WTC11 (cell line): ENCODE measurements at regions not wholly inside any gene's neighbourhood (a gene's known extent, or its start where the extent isn't known, plus 50 kb on each side); places are given as distances from the start of the nearest gene placed in this dataset.

Experiments used
- ATAC-seq: fragments of 200-7000 bp; cut with Tn5 transposase; 2 replicates; pipeline ENCODE4 v1.10.0; 2021; ENCODE audit warnings: mild to moderate bottlenecking, moderate library complexity
- CTCF ChIA-PET: fragments of 300-600 bp; sonication (Branson Sonifier 250); formaldehyde crosslinking; loops from one replicate; lab custom pipeline; 2021; ENCODE audit warnings: antibody characterized with exemption; lab: Charles Lee
- POLR2A ChIA-PET: fragments of 350-600 bp; sonication (Branson Sonifier 250); formaldehyde crosslinking; loops from one replicate; lab custom pipeline; 2021; ENCODE audit warnings: antibody characterized with exemption; lab: Charles Lee
- DNase-seq: peaks from one replicate; pipeline ENCODE4 v3.0.0; 2021; ENCODE audit warnings: low spot score
- H3K27ac Mint-ChIP-seq: 2 replicates; pipeline ENCODE4 v1.8.0; 2021; ENCODE audit warnings: mixed read lengths
- H3K27me3 Mint-ChIP-seq: 2 replicates; pipeline ENCODE4 v1.8.0; 2021; ENCODE audit warnings: low read depth, mild to moderate bottlenecking, moderate library complexity, mixed read lengths
- H3K36me3 Mint-ChIP-seq: 2 replicates; pipeline ENCODE4 v1.8.0; 2021; ENCODE audit warnings: mixed read lengths
- H3K4me1 Mint-ChIP-seq: 2 replicates; pipeline ENCODE4 v1.8.0; 2022; ENCODE audit warnings: mixed read lengths
- H3K4me3 Mint-ChIP-seq: 2 replicates; pipeline ENCODE4 v1.8.0; 2021; ENCODE audit warnings: mild to moderate bottlenecking, moderate library complexity, mixed read lengths
- H3K9me3 Mint-ChIP-seq: 2 replicates; pipeline ENCODE4 v1.8.0; 2021; ENCODE audit warnings: mixed read lengths
- ATF1 ChIP-seq: sonication (generic); formaldehyde crosslinking; IDR thresholded peaks from 2 replicates; pipeline ENCODE4 v1.8.1; 2023; ENCODE audit warnings: mild to moderate bottlenecking, moderate library complexity, missing genetic modification reagents
- IRF2 ChIP-seq: sonication (generic); formaldehyde crosslinking; IDR thresholded peaks from 2 replicates; pipeline ENCODE4 v1.8.0; 2022; ENCODE audit warnings: low read depth, missing genetic modification reagents, borderline replicate concordance
- NFYB ChIP-seq: sonication (generic); formaldehyde crosslinking; conservative IDR thresholded peaks from 2 replicates; pipeline ENCODE4 v1.8.0; 2022; ENCODE audit warnings: low read depth, missing genetic modification reagents
- OVOL2 ChIP-seq: fragments of 250-450 bp; sonication (Bioruptor Pico); IDR thresholded peaks from 2 replicates; pipeline ENCODE4 v1.9.0; 2021; ENCODE audit warnings: mild to moderate bottlenecking, borderline replicate concordance
- SMAD3 ChIP-seq: sonication (generic); formaldehyde crosslinking; IDR thresholded peaks from 2 replicates; pipeline ENCODE4 v1.8.0; 2022; ENCODE audit warnings: missing genetic modification reagents, mild to moderate bottlenecking, borderline replicate concordance
- SMAD4 ChIP-seq: sonication (generic); formaldehyde crosslinking; IDR thresholded peaks from 2 replicates; pipeline ENCODE4 v1.8.0; 2022; ENCODE audit warnings: mild to moderate bottlenecking, missing genetic modification reagents
- SP1 ChIP-seq: sonication (generic); formaldehyde crosslinking; conservative IDR thresholded peaks from 2 replicates; pipeline ENCODE4 v1.8.1; 2022; ENCODE audit warnings: missing genetic modification reagents
- TEAD1 ChIP-seq: sonication (generic); formaldehyde crosslinking; IDR thresholded peaks from 2 replicates; pipeline ENCODE4 v1.8.0; 2022; ENCODE audit warnings: mild to moderate bottlenecking, missing genetic modification reagents
- ZBTB21 ChIP-seq: sonication (generic); formaldehyde crosslinking; IDR thresholded peaks from 2 replicates; pipeline ENCODE4 v1.8.1; 2023; ENCODE audit warnings: mild to moderate bottlenecking, missing genetic modification reagents, borderline replicate concordance
- ZNF263 ChIP-seq: sonication (generic); formaldehyde crosslinking; IDR thresholded peaks from 2 replicates; pipeline ENCODE4 v1.8.1; 2022; ENCODE audit warnings: low read depth, mild to moderate bottlenecking, moderate library complexity, missing genetic modification reagents
- ZNF671 ChIP-seq: fragments of 250-450 bp; sonication (Bioruptor Pico); IDR thresholded peaks from 2 replicates; pipeline ENCODE4 v1.8.0; 2021; ENCODE audit warnings: mild to moderate bottlenecking
- TF ChIP-seq, protein P1 (sequence below): sonication (generic); formaldehyde crosslinking; IDR thresholded peaks from 2 replicates; pipeline ENCODE4 v1.8.0; 2023; ENCODE audit warnings: missing genetic modification reagents, mild to moderate bottlenecking, borderline replicate concordance
- TF ChIP-seq, protein P2 (sequence below): fragments of 250-450 bp; sonication (Bioruptor Pico); conservative IDR thresholded peaks from 2 replicates; pipeline ENCODE4 v1.9.0; 2021; ENCODE audit warnings: mild to moderate bottlenecking
- TF ChIP-seq, protein P3 (sequence below): sonication (generic); formaldehyde crosslinking; IDR thresholded peaks from 2 replicates; pipeline ENCODE4 v1.8.1; 2022; ENCODE audit warnings: missing genetic modification reagents, borderline replicate concordance
- TF ChIP-seq, protein P4 (sequence below): sonication (generic); formaldehyde crosslinking; IDR thresholded peaks from 2 replicates; pipeline ENCODE4 v1.8.1; 2022; ENCODE audit warnings: low read depth, missing genetic modification reagents, borderline replicate concordance
- TF ChIP-seq, protein P5 (sequence below): sonication (generic); formaldehyde crosslinking; conservative IDR thresholded peaks from 2 replicates; pipeline ENCODE4 v1.8.1; 2023; ENCODE audit warnings: mild to moderate bottlenecking, low read depth, missing genetic modification reagents, moderate library complexity
- TF ChIP-seq, protein P6 (sequence below): sonication (generic); formaldehyde crosslinking; IDR thresholded peaks from 2 replicates; pipeline ENCODE4 v1.8.1; 2023; ENCODE audit warnings: mild to moderate bottlenecking, missing genetic modification reagents, moderate library complexity

DNA sequence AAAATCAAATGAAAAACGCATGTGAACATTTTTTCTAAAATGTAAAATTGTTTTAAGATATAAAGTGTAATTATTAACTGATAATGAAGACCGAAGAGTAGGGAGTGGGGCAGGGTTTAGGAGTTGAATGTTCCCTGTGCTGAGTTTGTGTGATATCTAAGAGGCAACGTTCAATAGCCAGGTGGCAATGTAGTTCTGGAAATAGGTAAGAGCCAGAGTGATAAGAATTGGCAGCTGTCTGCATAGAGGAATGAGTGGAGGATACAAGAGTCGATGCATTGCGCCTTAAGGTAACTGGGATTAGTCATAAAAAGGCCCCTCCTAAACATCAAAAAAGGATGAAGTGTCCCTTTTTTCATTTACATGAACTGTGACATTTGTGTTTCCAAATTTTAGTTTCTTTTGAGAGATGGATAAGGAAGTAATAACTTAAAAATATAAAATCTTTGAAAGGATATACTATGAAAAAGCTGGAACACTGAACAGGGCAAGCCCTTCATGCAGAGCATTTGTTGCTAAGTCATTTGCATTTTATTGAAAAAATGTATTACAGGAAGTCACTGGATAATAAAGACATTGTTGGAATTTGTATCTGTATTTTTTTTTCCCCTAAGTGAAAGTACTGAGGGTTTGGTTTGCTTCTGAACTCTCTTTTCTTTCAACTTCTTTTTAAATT is 659.3 kb downstream of the ACTL7B start (continued):
- TF ChIP-seq, protein P1, sequence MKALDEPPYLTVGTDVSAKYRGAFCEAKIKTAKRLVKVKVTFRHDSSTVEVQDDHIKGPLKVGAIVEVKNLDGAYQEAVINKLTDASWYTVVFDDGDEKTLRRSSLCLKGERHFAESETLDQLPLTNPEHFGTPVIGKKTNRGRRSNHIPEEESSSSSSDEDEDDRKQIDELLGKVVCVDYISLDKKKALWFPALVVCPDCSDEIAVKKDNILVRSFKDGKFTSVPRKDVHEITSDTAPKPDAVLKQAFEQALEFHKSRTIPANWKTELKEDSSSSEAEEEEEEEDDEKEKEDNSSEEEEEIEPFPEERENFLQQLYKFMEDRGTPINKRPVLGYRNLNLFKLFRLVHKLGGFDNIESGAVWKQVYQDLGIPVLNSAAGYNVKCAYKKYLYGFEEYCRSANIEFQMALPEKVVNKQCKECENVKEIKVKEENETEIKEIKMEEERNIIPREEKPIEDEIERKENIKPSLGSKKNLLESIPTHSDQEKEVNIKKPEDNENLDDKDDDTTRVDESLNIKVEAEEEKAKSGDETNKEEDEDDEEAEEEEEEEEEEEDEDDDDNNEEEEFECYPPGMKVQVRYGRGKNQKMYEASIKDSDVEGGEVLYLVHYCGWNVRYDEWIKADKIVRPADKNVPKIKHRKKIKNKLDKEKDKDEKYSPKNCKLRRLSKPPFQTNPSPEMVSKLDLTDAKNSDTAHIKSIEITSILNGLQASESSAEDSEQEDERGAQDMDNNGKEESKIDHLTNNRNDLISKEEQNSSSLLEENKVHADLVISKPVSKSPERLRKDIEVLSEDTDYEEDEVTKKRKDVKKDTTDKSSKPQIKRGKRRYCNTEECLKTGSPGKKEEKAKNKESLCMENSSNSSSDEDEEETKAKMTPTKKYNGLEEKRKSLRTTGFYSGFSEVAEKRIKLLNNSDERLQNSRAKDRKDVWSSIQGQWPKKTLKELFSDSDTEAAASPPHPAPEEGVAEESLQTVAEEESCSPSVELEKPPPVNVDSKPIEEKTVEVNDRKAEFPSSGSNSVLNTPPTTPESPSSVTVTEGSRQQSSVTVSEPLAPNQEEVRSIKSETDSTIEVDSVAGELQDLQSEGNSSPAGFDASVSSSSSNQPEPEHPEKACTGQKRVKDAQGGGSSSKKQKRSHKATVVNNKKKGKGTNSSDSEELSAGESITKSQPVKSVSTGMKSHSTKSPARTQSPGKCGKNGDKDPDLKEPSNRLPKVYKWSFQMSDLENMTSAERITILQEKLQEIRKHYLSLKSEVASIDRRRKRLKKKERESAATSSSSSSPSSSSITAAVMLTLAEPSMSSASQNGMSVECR (CRISPR knock-in tag) = no peak
- TF ChIP-seq SMAD3 = no peak
- no peak for TF ChIP-seq ZNF671
- TF ChIP-seq SP1 = no peak
- TF ChIP-seq, protein P2, sequence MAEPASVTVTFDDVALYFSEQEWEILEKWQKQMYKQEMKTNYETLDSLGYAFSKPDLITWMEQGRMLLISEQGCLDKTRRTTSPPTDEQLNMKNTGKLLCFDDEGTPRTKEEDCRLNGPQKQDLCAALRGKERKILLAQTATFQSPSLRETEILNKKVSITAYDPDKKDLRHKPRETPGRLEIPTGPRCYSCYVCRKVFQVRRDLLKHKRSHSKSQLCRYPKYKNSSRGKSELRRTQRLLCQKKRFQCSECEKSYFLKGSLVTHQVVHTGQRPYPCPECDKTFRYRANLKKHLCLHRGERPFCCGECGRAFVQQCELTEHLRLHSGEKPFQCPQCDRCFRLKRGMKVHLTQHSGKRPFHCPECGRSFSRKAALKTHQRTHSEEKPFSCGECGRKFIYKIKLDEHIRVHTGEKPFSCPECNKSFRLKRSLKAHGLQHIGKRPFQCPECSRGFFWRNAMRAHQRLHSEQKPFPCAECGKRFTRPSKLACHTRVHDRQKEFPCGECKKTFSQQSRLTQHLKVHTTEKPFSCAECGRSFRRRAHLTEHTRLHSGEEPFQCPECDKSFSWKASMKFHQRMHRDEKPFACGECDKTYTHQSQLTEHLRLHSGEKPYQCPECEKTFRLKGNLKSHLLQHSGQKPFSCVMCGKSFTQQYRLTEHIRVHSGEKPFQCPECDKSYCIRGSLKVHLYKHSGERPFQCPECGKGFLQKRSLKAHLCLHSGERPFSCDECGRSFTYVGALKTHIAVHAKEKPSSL (CRISPR knock-in tag) = no peak
- TF ChIP-seq, protein P3, sequence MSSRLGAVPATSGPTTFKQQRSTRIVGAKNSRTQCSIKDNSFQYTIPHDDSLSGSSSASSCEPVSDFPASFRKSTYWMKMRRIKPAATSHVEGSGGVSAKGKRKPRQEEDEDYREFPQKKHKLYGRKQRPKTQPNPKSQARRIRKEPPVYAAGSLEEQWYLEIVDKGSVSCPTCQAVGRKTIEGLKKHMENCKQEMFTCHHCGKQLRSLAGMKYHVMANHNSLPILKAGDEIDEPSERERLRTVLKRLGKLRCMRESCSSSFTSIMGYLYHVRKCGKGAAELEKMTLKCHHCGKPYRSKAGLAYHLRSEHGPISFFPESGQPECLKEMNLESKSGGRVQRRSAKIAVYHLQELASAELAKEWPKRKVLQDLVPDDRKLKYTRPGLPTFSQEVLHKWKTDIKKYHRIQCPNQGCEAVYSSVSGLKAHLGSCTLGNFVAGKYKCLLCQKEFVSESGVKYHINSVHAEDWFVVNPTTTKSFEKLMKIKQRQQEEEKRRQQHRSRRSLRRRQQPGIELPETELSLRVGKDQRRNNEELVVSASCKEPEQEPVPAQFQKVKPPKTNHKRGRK (CRISPR knock-in tag) = no peak

DNA sequence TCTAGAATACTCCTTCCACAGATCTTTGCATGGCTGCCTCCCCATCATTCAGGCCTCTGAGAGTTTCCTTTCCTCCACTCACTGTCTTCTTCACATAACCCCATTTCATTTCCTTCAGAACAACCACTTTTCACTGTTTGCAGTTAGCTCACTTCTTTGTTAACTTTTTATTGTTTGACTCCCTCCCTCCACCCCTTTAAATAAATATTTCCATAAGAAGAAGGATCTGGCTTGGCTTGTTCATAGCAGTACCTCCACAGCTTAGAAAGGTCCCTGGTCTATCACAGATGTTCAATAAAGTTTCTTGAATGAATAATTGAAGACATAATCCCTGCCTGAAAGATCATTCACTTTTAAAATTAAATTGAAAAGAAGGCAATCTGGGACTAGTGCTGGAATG is 661.6 kb downstream of the ACTL7B start:
- H3K9me3 Mint-ChIP-seq = no peaks in the 10 kb centered on the region
- H3K4me3 Mint-ChIP-seq = no peak overlapping the region
- H3K27me3 Mint-ChIP-seq = no peaks in the 10 kb centered on the region
- DNase-seq (no peak), ATAC-seq (no peak)
- H3K36me3 Mint-ChIP-seq = no peaks in the 10 kb centered on the region
- ChIA-PET POLR2A (no interaction called here), CTCF (no interaction called here)
- peaks cover 2% of the 10 kb centered on the region for H3K4me1 Mint-ChIP-seq
- H3K27ac Mint-ChIP-seq = no peak overlapping the region
- TF ChIP-seq IRF2 (CRISPR knock-in tag) (no peak), NFYB (CRISPR knock-in tag) (no peak), OVOL2 (no peak), SMAD4 (CRISPR knock-in tag) (no peak), ATF1 (no peak), ZBTB21 (no peak), ZNF263 (CRISPR knock-in tag) (no peak), TEAD1 (CRISPR knock-in tag) (no peak), SMAD3 (no peak)
- TF ChIP-seq, protein P4, sequence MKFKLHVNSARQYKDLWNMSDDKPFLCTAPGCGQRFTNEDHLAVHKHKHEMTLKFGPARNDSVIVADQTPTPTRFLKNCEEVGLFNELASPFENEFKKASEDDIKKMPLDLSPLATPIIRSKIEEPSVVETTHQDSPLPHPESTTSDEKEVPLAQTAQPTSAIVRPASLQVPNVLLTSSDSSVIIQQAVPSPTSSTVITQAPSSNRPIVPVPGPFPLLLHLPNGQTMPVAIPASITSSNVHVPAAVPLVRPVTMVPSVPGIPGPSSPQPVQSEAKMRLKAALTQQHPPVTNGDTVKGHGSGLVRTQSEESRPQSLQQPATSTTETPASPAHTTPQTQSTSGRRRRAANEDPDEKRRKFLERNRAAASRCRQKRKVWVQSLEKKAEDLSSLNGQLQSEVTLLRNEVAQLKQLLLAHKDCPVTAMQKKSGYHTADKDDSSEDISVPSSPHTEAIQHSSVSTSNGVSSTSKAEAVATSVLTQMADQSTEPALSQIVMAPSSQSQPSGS = no peak
- TF ChIP-seq, protein P5, sequence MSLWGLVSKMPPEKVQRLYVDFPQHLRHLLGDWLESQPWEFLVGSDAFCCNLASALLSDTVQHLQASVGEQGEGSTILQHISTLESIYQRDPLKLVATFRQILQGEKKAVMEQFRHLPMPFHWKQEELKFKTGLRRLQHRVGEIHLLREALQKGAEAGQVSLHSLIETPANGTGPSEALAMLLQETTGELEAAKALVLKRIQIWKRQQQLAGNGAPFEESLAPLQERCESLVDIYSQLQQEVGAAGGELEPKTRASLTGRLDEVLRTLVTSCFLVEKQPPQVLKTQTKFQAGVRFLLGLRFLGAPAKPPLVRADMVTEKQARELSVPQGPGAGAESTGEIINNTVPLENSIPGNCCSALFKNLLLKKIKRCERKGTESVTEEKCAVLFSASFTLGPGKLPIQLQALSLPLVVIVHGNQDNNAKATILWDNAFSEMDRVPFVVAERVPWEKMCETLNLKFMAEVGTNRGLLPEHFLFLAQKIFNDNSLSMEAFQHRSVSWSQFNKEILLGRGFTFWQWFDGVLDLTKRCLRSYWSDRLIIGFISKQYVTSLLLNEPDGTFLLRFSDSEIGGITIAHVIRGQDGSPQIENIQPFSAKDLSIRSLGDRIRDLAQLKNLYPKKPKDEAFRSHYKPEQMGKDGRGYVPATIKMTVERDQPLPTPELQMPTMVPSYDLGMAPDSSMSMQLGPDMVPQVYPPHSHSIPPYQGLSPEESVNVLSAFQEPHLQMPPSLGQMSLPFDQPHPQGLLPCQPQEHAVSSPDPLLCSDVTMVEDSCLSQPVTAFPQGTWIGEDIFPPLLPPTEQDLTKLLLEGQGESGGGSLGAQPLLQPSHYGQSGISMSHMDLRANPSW (CRISPR knock-in tag) = no peak
- TF ChIP-seq, protein P6, sequence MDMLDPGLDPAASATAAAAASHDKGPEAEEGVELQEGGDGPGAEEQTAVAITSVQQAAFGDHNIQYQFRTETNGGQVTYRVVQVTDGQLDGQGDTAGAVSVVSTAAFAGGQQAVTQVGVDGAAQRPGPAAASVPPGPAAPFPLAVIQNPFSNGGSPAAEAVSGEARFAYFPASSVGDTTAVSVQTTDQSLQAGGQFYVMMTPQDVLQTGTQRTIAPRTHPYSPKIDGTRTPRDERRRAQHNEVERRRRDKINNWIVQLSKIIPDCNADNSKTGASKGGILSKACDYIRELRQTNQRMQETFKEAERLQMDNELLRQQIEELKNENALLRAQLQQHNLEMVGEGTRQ (CRISPR knock-in tag) = no peak
- TF ChIP-seq, protein P1 (CRISPR knock-in tag) = no peak
